Activated CD8-positive, alpha-beta memory T cell treated with anti-CD3 and anti-CD28 coated beads, Interleukin-2, amount 50 U/mL, for 24 hours (primary cell): ENCODE measurements at regions not wholly inside any gene's neighbourhood (a gene's known extent, or its start where the extent isn't known, plus 50 kb on each side); places are given as distances from the start of the nearest gene placed in this dataset.

Source experiments
- DNase-seq: peaks from one replicate; pipeline ENCODE4 v3.0.0-alpha.2; 2020; ENCODE audit errors: extremely low read depth

DNA sequence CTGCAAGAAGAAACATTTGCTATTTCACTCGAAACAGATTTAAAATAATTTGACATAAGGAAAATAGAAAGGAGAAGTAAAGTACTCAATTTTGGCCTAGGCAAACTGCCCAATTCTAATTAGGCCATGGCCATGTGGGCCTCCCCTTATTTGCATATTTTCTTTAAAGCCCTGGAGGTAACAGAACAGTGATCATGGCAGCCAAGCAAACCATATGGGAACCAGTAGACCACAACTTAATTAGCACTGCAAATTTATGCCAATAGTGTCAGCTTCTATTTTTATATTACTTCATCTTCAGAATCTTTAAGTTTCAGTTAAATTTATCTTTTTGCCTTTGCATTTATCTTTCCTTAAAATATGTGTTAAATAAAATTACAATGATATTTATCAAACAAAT lies 63.3 kb upstream of the THSD7A start:
- no peak for DNase-seq

DNA sequence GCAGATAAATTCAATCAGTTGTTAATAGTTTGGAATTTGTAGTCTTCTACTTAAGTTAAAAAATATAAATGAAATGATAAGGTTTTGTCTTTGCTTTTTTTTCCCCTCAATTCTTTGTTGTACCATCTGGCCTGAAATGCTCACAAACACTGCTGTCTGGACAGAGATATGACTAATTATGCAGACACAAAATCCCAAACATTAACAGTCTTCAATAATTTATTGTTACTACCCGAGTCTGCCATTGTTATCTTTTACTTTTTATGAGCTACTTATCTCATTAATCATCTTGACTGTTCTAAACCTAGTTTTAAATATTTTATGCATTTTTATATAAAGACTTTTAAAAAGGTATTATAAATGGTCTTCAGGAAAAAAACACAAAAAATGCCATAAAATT lies 64.7 kb upstream of the THSD7A start:
- no peak for DNase-seq

DNA sequence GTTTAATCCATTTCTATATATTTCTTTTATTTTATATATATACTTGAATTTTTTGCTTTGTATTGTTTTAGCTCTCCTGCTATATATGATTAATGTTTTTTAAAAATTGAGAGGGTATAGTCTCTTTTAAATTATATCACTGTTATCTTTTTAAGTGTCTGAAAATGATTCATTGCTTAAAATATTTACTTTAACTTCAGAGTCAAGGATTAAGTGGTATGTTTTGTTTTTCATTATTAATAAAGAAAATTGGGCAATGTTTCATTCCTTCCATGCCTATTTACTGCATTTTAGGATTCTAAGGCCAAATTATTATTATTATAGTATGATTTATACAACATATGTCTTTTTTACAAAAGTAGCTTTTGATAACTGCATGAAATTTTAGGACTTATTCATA lies 67.2 kb upstream of the THSD7A start:
- DNase-seq = no peak

DNA sequence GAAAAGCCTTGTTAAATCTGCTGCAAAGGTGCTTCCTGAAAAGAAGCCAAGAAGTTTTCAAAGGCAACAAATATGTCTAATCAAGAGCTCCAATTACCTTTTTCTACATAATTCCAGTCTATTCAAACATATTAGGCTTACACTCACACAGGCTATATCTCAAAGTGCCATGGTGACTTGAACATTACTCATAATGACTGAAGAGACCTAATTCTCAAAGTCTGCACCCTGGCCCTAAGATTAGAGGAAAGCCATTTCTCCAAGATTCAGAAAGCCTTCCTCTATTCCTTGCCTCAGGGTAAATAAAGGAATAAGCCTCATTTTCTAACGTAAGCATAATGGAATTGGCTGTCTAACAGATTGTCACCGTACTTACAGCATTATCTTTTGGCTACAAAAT lies 78.3 kb upstream of the THSD7A start:
- no peak for DNase-seq

GRCh38 chr7:11911900-11912299 lies 79.9 kb upstream of the THSD7A start:
- DNase-seq = no peak

DNA sequence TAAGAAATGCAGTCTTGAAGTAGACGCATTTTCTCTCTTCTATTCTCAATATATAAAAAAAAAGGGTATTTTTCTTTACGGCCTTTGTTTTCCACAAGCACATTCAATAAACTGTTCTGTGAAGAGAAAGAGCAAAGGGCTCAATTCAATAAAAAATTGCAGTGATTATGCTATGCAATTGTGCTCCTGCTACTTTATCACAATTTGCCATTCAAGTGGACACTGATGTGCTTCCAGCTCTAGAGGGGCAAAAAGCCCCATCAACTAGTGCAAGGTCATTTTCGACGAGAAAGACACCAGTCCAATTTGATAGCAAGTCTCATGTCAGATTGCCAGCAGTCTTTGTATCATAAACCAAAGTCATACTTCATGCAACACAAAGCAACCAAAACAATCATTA lies 82.6 kb upstream of the THSD7A start:
- no peak for DNase-seq

- DNase-seq = no peak
Observed at GRCh38 chr7:11923376-11923930, 91.5 kb upstream of the THSD7A start.

- DNase-seq = no peak
Observed at GRCh38 chr7:11931307-11931706, 99.3 kb upstream of the THSD7A start.

DNA sequence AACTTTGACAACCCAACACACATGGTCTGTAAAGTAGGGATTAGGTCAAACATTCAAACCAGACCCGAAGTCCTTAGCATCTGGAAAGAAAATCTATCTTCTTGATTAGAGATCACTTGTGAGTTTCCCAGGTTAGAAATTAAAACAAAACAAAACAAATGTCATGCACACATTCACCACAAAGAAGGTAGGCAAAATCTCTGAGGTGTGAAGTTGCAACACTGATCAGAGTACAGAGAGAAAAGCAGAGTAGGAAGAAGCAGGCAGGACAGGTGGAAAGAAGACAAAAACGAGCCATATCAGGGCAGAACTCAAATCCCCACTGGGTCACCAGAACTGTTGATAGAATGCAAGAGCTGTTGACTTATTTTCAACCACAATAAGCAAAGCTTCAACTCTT lies 102.8 kb upstream of the THSD7A start:
- no peak for DNase-seq

- DNase-seq = no peak
Observed at GRCh38 chr7:11935905-11936304, 103.9 kb upstream of the THSD7A start.

GRCh38 chr7:11946794-11947193 lies 114.8 kb upstream of the THSD7A start:
- DNase-seq = no peak

- DNase-seq = no peak
Observed at GRCh38 chr7:11950281-11950680, 118.3 kb upstream of the THSD7A start.

DNA sequence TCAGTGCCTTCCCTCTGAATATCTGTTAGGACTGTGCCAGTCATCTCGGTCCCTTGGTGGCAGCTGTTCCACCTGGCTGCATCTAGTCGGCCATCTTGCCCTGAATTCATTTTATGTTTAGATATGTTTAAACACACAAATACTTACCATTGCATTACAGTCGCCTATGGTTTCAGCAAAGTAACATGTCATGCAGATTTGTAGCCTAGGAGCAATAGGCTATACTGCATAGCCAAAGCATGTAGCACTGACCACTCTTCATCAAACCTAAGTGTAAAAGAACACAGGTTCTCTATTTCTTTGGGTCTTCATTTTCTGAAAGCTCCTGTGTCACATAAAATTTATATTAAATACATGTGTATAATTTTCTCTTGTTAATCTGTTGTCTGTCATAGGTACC lies 118.9 kb upstream of the THSD7A start:
- DNase-seq = no peak

GRCh38 chr7:11951909-11952308 lies 119.9 kb upstream of the THSD7A start:
- DNase-seq = no peak

GRCh38 chr7:11952972-11953371 lies 121.0 kb upstream of the THSD7A start:
- no peak for DNase-seq

- no peak for DNase-seq
Observed at GRCh38 chr7:11956991-11957390, 125.0 kb upstream of the THSD7A start.

DNA sequence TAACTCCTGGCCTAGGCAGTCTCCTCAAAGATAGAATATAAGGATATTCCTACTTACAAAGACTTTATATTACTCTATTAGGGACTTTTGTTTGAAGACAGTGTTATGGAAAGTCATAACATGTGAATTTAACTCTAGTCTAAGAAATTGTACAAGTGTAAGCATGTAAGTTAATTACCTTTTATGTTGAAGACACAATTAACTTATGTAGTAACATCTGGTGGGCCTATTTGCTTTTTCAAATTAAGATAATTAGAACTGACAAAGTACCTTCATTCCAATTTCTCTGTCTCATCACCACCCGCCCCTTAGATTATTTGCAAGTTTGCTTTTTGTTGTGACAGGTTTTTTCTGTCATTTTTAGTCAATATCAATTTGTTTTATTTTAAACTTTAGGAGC lies 126.0 kb upstream of the THSD7A start:
- DNase-seq = no peak

DNA sequence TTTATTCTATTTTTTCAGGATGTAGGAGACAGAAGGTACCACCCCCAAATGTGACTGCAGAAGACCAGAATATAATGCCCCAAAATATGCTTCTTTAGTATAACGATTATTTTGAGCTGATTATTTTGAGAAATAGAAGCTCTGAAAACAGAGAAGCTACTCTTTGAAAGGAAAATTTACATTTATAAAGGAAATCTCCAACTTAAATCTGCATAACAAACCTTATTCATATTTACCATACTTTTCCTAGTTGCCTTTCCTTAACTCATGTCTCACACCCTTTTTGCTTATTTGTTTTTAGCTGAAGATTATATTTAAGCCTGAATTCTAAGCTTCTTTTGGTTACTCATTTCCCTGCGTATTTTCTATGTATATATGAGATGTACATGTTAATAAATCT lies 127.1 kb upstream of the THSD7A start:
- no peak for DNase-seq

- no peak for DNase-seq
Observed at GRCh38 chr7:11960621-11961020, 128.6 kb upstream of the THSD7A start.

- DNase-seq = no peak
Observed at GRCh38 chr7:11969643-11970042, 137.6 kb upstream of the THSD7A start.

- no peak for DNase-seq
Observed at GRCh38 chr7:11970132-11970531, 138.1 kb upstream of the THSD7A start.

DNA sequence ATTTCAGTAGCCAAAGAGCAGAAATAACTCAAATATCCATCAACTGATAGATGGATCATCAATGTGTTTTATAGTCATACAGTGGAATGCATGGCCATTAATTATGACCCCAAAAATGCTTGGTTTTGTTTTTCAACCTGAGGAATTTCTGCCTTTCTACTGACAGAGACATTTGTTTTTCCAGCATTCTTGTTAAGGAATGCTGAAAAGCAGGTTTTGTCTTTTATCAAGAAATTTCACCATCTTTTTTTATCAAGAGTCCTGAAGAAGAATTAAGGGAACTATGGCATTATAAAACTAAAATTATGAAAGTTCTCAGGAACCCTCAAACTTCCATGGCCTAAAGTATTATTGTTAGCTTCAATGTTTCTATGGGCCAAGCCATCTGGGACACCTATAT lies 153.4 kb upstream of the THSD7A start:
- no peak for DNase-seq

DNA sequence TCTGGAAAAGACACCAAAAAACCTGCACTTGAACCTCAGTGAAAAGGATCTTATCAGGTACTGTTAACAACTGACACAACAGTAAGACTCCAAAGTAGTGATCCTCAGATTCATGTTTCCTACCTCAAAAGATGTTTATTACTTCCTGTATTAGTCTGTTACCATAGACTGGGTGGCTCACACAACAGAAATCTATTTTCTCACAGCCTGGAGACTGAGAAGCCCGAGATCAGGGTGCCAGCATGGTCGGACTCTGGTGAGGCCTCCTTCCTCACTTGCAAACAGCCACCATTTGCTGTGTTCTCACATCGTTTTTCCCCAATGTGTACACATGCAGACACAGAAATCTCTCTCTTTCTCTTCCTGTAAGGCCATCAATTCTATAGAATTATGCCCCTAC lies 154.0 kb upstream of the THSD7A start:
- no peak for DNase-seq

- DNase-seq = no peak
Observed at GRCh38 chr7:11988186-11988585, 156.2 kb upstream of the THSD7A start.

DNA sequence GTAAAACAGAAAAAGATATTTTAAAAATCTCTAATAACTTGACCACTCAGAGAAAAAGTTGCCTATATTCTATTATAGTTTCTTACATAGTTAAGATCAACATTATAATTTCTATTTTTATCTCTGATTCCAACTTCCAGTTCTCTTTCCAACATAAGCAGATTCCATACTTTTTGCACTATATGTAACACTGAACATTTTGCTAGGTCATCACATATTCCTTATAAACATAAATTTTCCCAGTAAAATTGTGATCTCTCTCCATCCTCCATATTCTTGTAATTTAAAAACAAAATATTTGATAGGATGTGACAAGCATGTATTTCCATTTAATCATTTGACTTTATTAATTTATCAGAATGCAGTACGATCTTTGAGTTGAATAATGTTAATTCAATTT lies 170.4 kb upstream of the THSD7A start:
- no peak for DNase-seq
